MM.1S (cell line): ENCODE measurements at regions not wholly inside any gene's neighbourhood (a gene's known extent, or its start where the extent isn't known, plus 50 kb on each side); places are given as distances from the start of the nearest gene placed in this dataset.

Experiments used
- DNase-seq: peaks from one replicate; pipeline ENCODE4 v3.0.0-alpha.2; 2015
- H2AFZ ChIP-seq: fragments of 300-600 bp; sonication (generic); 2 replicates; pipeline ENCODE4 v1.6.0; 2016; ENCODE audit warnings: antibody characterized with exemption, low read length
- H3F3A ChIP-seq: fragments of 300-600 bp; sonication (generic); 2 replicates; pipeline ENCODE4 v1.6.1; 2016; ENCODE audit warnings: mild to moderate bottlenecking, antibody characterized with exemption, low read length, moderate library complexity, mixed read lengths; ENCODE audit not compliant: insufficient read depth
- H3K27ac ChIP-seq: fragments of 300-600 bp; sonication (generic); 2 replicates; pipeline ENCODE4 v1.5.1; 2016; ENCODE audit warnings: mild to moderate bottlenecking, low read length
- H3K27me3 ChIP-seq: fragments of 300-600 bp; sonication (generic); replicated peaks from 2 replicates; pipeline ENCODE4 v1.6.0; 2016; ENCODE audit warnings: low read length; ENCODE audit not compliant: insufficient read depth
- H3K36me3 ChIP-seq: fragments of 300-600 bp; sonication (generic); replicated peaks from 2 replicates; pipeline ENCODE4 v1.6.1; 2016; ENCODE audit warnings: mild to moderate bottlenecking, low read length, mixed read lengths; ENCODE audit not compliant: insufficient read depth
- H3K4me1 ChIP-seq: fragments of 300-600 bp; sonication (generic); 2 replicates; pipeline ENCODE4 v1.6.1; 2016; ENCODE audit warnings: low read length, mixed read lengths
- H3K4me2 ChIP-seq: fragments of 300-600 bp; sonication (generic); 2 replicates; pipeline ENCODE4 v1.6.0; 2016; ENCODE audit warnings: low read depth, low read length
- H3K4me3 ChIP-seq: fragments of 300-600 bp; sonication (generic); 2 replicates; pipeline ENCODE4 v1.5.1; 2016; ENCODE audit warnings: low read length, mixed read lengths
- H3K79me2 ChIP-seq: fragments of 300-600 bp; sonication (generic); 2 replicates; pipeline ENCODE4 v1.6.1; 2016; ENCODE audit warnings: mixed run types, low read length, mixed read lengths
- H3K9ac ChIP-seq: fragments of 300-600 bp; sonication (generic); 2 replicates; pipeline ENCODE4 v1.6.1; 2016; ENCODE audit warnings: low read length, mixed read lengths
- H3K9me2 ChIP-seq: fragments of 300-600 bp; sonication (generic); replicated peaks from 2 replicates; pipeline ENCODE4 v1.6.1; 2016; ENCODE audit warnings: mild to moderate bottlenecking, low read length, mixed read lengths; ENCODE audit not compliant: insufficient read depth
- H3K9me3 ChIP-seq: fragments of 300-600 bp; sonication (generic); replicated peaks from 2 replicates; pipeline ENCODE4 v1.6.1; 2016; ENCODE audit warnings: mild to moderate bottlenecking, low read length, mixed read lengths; ENCODE audit not compliant: insufficient read depth
- H4K20me1 ChIP-seq: fragments of 300-600 bp; sonication (generic); 2 replicates; pipeline ENCODE4 v1.6.1; 2016; ENCODE audit warnings: mild to moderate bottlenecking, low read length, moderate library complexity, mixed read lengths; ENCODE audit not compliant: insufficient read depth
- CTCF ChIP-seq: fragments of 300-600 bp; sonication (generic); IDR thresholded peaks from 2 replicates; pipeline ENCODE4 v1.5.1; 2016; ENCODE audit warnings: antibody characterized with exemption, low read length, mixed read lengths
- EZH2 ChIP-seq: fragments of 300-600 bp; sonication (generic); optimal IDR thresholded peaks from 2 replicates; pipeline ENCODE3; 2017; ENCODE audit warnings: low read depth, mild to moderate bottlenecking, antibody characterized with exemption, low read length, mixed read lengths
- EZH2phosphoT487 ChIP-seq: fragments of 300-600 bp; sonication (generic); IDR thresholded peaks from 2 replicates; pipeline ENCODE4 v1.6.1; 2018; ENCODE audit warnings: antibody characterized with exemption, low read length

- no peaks in the 10 kb centered on the region for H4K20me1 ChIP-seq
- H3K4me1 ChIP-seq = no peaks in the 10 kb centered on the region
- TF ChIP-seq CTCF = no peak
- TF ChIP-seq EZH2 = no peak
- TF ChIP-seq EZH2phosphoT487 = no peak
- H3K4me2 ChIP-seq = no peak overlapping the region
- H3K79me2 ChIP-seq = no peaks in the 10 kb centered on the region
- no peak overlapping the region for H3K9ac ChIP-seq
- H3K27ac ChIP-seq = no peak overlapping the region
- no peaks in the 10 kb centered on the region for H3F3A ChIP-seq
- no peaks in the 10 kb centered on the region for H3K9me3 ChIP-seq
- DNase-seq = no peak
- H3K27me3 ChIP-seq = no peaks in the 10 kb centered on the region
- no peak overlapping the region for H2AFZ ChIP-seq
- no peaks in the 10 kb centered on the region for H3K9me2 ChIP-seq
- no peak overlapping the region for H3K4me3 ChIP-seq
- H3K36me3 ChIP-seq = no peaks in the 10 kb centered on the region
Measured at GRCh38 chrX:8921615-8922014, 112.3 kb downstream of the FAM9B start.

- no peak overlapping the region for H3K9ac ChIP-seq
- H3K27me3 ChIP-seq = no peaks in the 10 kb centered on the region
- TF ChIP-seq CTCF (no peak), EZH2phosphoT487 (no peak), EZH2 (no peak)
- no peaks in the 10 kb centered on the region for H4K20me1 ChIP-seq
- H3K4me2 ChIP-seq = no peak overlapping the region
- H3K36me3 ChIP-seq = no peaks in the 10 kb centered on the region
- no peaks in the 10 kb centered on the region for H3K9me3 ChIP-seq
- no peak overlapping the region for H2AFZ ChIP-seq
- no peaks in the 10 kb centered on the region for H3K9me2 ChIP-seq
- no peaks in the 10 kb centered on the region for H3K4me1 ChIP-seq
- H3K4me3 ChIP-seq = no peak overlapping the region
- DNase-seq = no peak
- H3F3A ChIP-seq = no peaks in the 10 kb centered on the region
- H3K79me2 ChIP-seq = no peaks in the 10 kb centered on the region
- no peak overlapping the region for H3K27ac ChIP-seq
Measured at GRCh38 chrX:8919801-8920200, 114.1 kb downstream of the FAM9B start.

GRCh38 chrX:8916697-8917096, 115.5 kb upstream of the FAM9A start:
- no peaks in the 10 kb centered on the region for H3K4me1 ChIP-seq
- no peak for DNase-seq
- no peaks in the 10 kb centered on the region for H3K36me3 ChIP-seq
- no peak overlapping the region for H3K9ac ChIP-seq
- H3K4me2 ChIP-seq = no peak overlapping the region
- no peaks in the 10 kb centered on the region for H3F3A ChIP-seq
- H3K79me2 ChIP-seq = no peaks in the 10 kb centered on the region
- no peak overlapping the region for H3K4me3 ChIP-seq
- H3K27me3 ChIP-seq = no peaks in the 10 kb centered on the region
- no peaks in the 10 kb centered on the region for H4K20me1 ChIP-seq
- no peaks in the 10 kb centered on the region for H3K9me3 ChIP-seq
- no peak overlapping the region for H3K27ac ChIP-seq
- H3K9me2 ChIP-seq = no peaks in the 10 kb centered on the region
- no peak for TF ChIP-seq EZH2
- no peak overlapping the region for H2AFZ ChIP-seq

GRCh38 chrX:8914681-8915080, 113.5 kb upstream of the FAM9A start:
- Histone ChIP-seq H3K36me3 (no peaks in the 10 kb centered on the region), H3K9me2 (no peaks in the 10 kb centered on the region), H4K20me1 (no peaks in the 10 kb centered on the region), H3K4me1 (no peaks in the 10 kb centered on the region), H3K9me3 (no peaks in the 10 kb centered on the region), H3K27me3 (no peaks in the 10 kb centered on the region), H3K4me2 (no peak overlapping the region), H2AFZ (no peak overlapping the region), H3F3A (no peaks in the 10 kb centered on the region), H3K4me3 (no peak overlapping the region), H3K27ac (no peak overlapping the region), H3K9ac (no peak overlapping the region), H3K79me2 (no peaks in the 10 kb centered on the region)
- no peak for TF ChIP-seq CTCF
- DNase-seq = no peak
